Thoracic aorta (tissue), 2 donors: ENCODE measurements at regions not wholly inside any gene's neighbourhood (a gene's known extent, or its start where the extent isn't known, plus 50 kb on each side); places are given as distances from the start of the nearest gene placed in this dataset.

Experiments
- ATAC-seq: fragments of 150-250 bp; one replicate; pipeline ENCODE4 v1.8.0; 2017; ENCODE audit warnings: low read depth; ENCODE audit not compliant: insufficient number of reproducible peaks, low FRiP score
- DNase-seq: peaks from one replicate; pipeline ENCODE4 v3.0.0-alpha.2; 2020; ENCODE audit warnings: low spot score
- H3K27ac ChIP-seq, 2 donors: fragments of 200-600 bp; sonication (generic); 1 replicate in 1 of 2; 2 replicates in 1 of 2; pipeline ENCODE4 v1.5.1; 2016; ENCODE audit warnings: mild to moderate bottlenecking in 2 of 2, moderate library complexity in 2 of 2
- H3K27me3 ChIP-seq: fragments of 200-600 bp; sonication (generic); replicated peaks from 2 replicates; pipeline ENCODE4 v1.6.0; 2016; ENCODE audit warnings: mild to moderate bottlenecking; ENCODE audit not compliant: insufficient read depth
- H3K36me3 ChIP-seq: fragments of 200-600 bp; sonication (generic); one replicate; pipeline ENCODE4 v1.5.1; 2016
- H3K4me1 ChIP-seq, 2 donors: fragments of 200-600 bp; sonication (generic); 1 replicate in 1 of 2; 2 replicates in 1 of 2; pipeline versions ENCODE4 v1.5.1 to v1.6.0; 2016; ENCODE audit warnings: low read depth in 2 of 2, mild to moderate bottlenecking in 1 of 2; ENCODE audit not compliant: control insufficient read depth in 1 of 2
- H3K4me3 ChIP-seq: fragments of 200-600 bp; sonication (generic); 2 replicates; pipeline ENCODE4 v1.5.1; 2016; ENCODE audit warnings: mild to moderate bottlenecking
- H3K9me3 ChIP-seq: fragments of 200-600 bp; sonication (generic); 2 replicates; pipeline ENCODE4 v1.5.1; 2016
- CTCF ChIP-seq: fragments of 200-600 bp; sonication (generic); IDR thresholded peaks from one replicate; pipeline ENCODE4 v1.5.1; 2019; ENCODE audit warnings: antibody characterized with exemption

GRCh38 chr7:13524076-13524475, 465.4 kb downstream of the ETV1 start:
- H3K4me3 ChIP-seq = no peak overlapping the region
- TF ChIP-seq CTCF = no peak
- H3K9me3 ChIP-seq = no peaks in the 10 kb centered on the region
- no peaks in the 10 kb centered on the region for H3K27me3 ChIP-seq
- H3K27ac ChIP-seq = no peak overlapping the region
- H3K4me1 ChIP-seq = no peaks in the 10 kb centered on the region
- no peaks in the 10 kb centered on the region for H3K36me3 ChIP-seq
- no peak for DNase-seq
- ATAC-seq = no peak

GRCh38 chr7:13532028-13532753, 457.3 kb downstream of the ETV1 start:
- no peak for ATAC-seq
- H3K27ac ChIP-seq = no peak overlapping the region

GRCh38 chr7:13538669-13539068, 450.8 kb downstream of the ETV1 start:
- no peak for TF ChIP-seq CTCF
- ATAC-seq (no peak), DNase-seq (no peak)
- Histone ChIP-seq H3K27ac (no peak overlapping the region), H3K4me3 (no peak overlapping the region), H3K27me3 (no peaks in the 10 kb centered on the region), H3K36me3 (no peaks in the 10 kb centered on the region), H3K9me3 (no peaks in the 10 kb centered on the region), H3K4me1 (no peaks in the 10 kb centered on the region)

More at GRCh38 chr7:13532028-13532753, 457.3 kb downstream of the ETV1 start:
- no peak for TF ChIP-seq CTCF
- Histone ChIP-seq H3K36me3 (no peaks in the 10 kb centered on the region), H3K4me3 (no peak overlapping the region), H3K27me3 (no peaks in the 10 kb centered on the region), H3K4me1 (no peaks in the 10 kb centered on the region), H3K9me3 (no peaks in the 10 kb centered on the region)
- DNase-seq = no peak

- DNase-seq (no peak), ATAC-seq (no peak)
- H3K9me3 ChIP-seq = no peaks in the 10 kb centered on the region
- H3K4me1 ChIP-seq = no peaks in the 10 kb centered on the region
- no peaks in the 10 kb centered on the region for H3K36me3 ChIP-seq
- TF ChIP-seq CTCF = no peak
- H3K4me3 ChIP-seq = no peak overlapping the region
- H3K27me3 ChIP-seq = no peaks in the 10 kb centered on the region
- H3K27ac ChIP-seq = no peak overlapping the region
Observed at GRCh38 chr7:13540429-13540828, 449.0 kb downstream of the ETV1 start.

- Histone ChIP-seq H3K36me3 (no peaks in the 10 kb centered on the region), H3K27me3 (no peaks in the 10 kb centered on the region), H3K27ac (no peak overlapping the region), H3K4me1 (no peaks in the 10 kb centered on the region), H3K9me3 (no peaks in the 10 kb centered on the region), H3K4me3 (no peak overlapping the region)
- DNase-seq (no peak), ATAC-seq (no peak)
- no peak for TF ChIP-seq CTCF
Observed at GRCh38 chr7:13541326-13541725, 448.1 kb downstream of the ETV1 start.
